ENCODE measurements at regions not wholly inside any gene's neighbourhood (a gene's known extent, or its start where the extent isn't known, plus 50 kb on each side); places are given as distances from the start of the nearest gene placed in this dataset.

GRCh38 chr2:5519286-5519685 is 172.9 kb upstream of the SOX11 start:
- no peak for DNase-seq

- DNase-seq, result no peak
These were observed 171.7 kb upstream of the SOX11 start for GRCh38 chr2:5520463-5520972.

DNA sequence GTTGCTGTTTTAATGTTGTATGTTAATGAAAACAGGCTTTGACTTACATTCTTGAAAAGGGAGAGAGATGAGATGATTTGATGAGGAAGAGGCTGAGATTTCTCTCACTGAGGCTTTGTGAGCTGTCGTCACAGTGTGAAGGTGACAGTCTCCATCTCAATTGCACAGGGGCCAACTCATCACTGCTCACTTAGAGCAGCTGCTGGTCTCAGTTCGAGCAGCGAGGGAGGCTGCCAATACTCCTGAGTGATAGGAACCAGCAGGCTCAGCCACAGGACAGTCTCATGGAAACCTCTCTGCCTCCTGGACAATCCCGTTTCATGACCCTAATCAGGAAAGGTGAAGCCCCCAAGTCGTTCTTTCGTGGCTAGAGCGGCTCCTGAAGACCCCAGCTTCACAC is 170.7 kb upstream of the SOX11 start:
- DNase-seq, result no peak

- DNase-seq, result no peak
These were observed 167.6 kb upstream of the SOX11 start for GRCh38 chr2:5524551-5524950.

DNA sequence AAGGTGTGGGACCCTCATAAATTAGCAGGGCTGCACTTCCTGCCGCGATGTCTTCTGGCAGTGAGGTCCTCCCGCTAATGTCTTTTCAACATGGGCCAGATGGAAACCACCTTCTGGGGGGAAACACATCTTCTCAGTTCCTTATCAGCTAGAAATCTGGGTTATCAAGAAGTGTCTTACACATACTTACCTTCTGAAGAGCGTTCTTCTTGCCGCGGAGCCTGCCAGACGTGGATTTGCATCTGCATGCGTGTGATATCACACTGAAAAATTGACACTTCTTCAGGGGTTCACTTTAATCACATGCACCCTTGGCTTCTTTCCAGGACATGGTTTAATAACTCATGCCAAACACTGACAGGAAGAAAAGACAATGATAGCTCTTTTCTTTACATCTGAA is 163.5 kb upstream of the SOX11 start:
- no peak for DNase-seq

- no peak for DNase-seq
These were observed 162.0 kb upstream of the SOX11 start for GRCh38 chr2:5530011-5530696.

GRCh38 chr2:5535301-5535700 is 156.9 kb upstream of the SOX11 start:
- no peak for DNase-seq

GRCh38 chr2:5537180-5537688 is 154.9 kb upstream of the SOX11 start:
- DNase-seq, result no peak

DNA sequence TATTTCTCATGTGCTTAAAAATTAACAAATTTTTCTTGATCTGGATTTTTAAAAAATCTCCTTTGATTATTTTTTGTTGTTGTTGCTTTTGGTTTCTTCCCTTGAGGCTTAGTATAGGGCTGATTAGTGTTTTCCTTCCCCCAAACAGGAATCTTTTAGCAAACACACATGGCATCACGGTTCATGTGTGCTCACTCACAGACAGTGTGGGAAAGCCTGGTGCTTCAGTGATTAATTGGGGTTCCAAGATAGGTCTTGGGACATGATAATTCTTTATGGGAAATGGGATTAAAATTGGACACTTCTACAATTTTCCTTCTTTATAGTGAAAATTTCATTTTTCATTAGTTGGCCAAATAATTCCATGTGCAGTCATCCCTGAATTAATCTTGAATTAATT is 153.9 kb upstream of the SOX11 start:
- DNase-seq, result no peak

DNA sequence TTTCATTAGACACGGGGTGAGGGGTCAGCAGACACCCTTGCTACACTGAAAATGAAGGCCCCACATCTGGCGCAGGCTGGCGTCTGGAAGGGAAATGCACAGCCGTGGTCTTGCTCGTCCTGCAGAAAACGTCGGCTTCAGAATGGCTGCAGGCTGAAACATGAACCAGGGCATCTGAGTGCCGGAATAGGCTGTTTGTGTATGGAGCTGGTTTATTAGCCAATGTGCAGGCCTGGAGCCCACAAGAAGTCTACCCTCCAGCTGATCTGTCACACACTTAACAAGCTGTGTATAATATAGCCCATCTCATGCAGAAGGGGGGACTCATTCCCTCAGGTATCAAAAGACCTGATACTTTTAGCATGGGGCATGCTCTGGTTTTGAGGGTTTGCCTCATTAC is 153.4 kb upstream of the SOX11 start:
- DNase-seq, result no peak

DNA sequence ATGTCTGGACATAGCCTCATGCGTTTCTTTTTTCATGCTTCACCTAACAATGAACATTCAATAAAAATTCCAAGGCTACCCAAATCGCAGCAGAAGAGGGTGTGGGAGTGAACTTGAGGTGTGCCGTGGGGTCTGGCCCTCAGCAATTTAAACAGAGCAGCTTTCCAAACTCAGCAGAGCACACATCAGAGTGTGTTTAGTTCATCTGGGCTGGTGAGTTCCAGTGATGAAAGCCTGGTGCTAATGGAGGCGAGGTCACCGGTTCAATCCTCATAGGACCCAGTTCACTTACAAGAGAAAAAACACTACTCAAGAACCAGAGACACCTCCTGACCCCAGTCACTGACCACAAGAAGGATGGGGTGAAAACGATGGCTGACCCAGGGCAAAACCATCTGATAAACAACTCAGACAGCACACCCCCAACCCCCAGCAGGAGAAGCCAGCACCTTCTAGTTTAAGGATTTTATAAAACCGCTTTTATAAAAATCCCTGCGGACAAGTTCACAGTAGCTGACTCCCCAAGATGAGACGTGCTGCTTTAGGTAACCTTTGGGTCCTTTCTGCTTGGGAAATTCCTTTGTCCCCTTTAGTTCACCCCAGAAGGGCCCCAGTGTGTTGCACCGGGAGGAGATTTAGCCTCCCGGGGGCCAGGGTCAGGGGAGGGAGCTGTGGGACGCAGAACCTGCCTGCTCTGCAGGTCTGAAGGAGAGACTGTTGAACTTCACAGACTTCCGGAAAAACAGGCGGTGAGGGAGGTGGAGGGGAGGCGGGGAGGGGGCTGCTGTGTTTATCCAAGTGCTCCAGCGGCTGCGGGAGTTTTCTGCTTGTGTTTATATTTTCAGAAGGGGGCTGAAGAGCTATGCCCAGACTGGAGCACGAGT is 152.7 kb upstream of the SOX11 start:
- no peak for DNase-seq

DNA sequence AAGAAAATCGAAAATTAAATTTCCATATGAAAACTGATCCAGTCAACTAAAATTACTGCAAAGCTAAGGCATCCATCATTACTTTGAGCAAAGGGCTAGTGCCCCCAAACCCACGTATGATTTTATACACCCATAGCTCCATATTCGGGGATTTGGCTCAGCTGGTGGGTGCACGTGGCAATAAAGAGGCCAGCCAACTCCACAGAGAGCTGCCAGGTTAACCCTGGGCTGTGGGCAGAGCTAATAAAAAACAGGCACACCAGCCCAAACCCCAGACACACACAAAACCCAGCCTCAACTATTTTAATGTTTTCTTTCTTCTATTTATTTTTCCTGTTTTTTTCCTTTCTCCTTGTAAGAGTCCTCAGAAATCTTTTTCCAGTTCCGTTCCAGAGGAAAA is 151.3 kb upstream of the SOX11 start:
- DNase-seq, result no peak

- no peak for DNase-seq
These were observed 147.9 kb upstream of the SOX11 start for GRCh38 chr2:5544205-5544786.

- DNase-seq, result no peak
These were observed 146.0 kb upstream of the SOX11 start for GRCh38 chr2:5546181-5546580.

- no peak for DNase-seq
These were observed 143.0 kb upstream of the SOX11 start for GRCh38 chr2:5548991-5549715.

- no peak for DNase-seq
These were observed 142.4 kb upstream of the SOX11 start for GRCh38 chr2:5549771-5550170.

DNA sequence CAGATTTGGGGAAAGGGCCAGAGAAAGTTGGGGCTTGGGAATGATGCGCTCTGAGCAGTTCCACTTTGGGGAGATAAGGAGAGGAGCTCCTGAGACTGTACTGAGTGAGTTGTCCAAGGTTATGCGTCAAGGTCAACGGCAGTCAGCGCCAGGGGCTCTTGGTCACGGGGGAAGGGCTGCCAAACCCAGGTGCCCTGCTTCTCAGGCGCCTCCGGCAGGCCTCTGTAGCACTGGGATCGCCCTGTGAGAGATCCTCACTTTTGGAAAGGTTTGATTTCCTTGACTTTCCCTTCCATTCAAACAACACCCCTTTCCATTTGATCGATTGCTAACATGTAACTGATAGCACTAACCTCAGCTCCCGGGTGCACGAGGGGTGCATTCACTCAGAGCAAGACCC is 136.5 kb upstream of the SOX11 start:
- no peak for DNase-seq

- DNase-seq, result no peak
These were observed 131.2 kb upstream of the SOX11 start for GRCh38 chr2:5561006-5561405.

GRCh38 chr2:5562426-5562825 is 129.8 kb upstream of the SOX11 start:
- no peak for DNase-seq

- no peak for DNase-seq
These were observed 129.3 kb upstream of the SOX11 start for GRCh38 chr2:5562865-5563264.

GRCh38 chr2:5563411-5563810 is 128.8 kb upstream of the SOX11 start:
- DNase-seq, result no peak

DNA sequence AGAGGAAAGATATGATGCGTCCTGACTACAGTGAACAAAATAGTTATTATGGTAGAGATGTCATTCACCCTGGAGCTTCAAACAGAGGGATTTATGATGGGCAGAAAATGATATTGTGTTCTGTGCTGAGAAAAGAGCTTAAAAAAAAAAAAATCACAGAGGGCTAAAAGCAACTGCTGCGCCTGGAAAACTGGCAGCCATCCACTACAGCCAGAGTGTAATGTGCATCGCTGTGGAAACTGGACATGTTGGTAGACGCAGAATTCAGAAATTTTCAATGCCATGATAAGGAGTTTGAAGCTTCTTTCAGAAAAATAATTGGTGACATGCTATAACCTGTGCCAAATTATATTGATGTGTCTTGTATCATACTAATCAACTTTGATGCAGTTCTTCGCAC is 122.9 kb upstream of the SOX11 start:
- DNase-seq, result no peak

DNA sequence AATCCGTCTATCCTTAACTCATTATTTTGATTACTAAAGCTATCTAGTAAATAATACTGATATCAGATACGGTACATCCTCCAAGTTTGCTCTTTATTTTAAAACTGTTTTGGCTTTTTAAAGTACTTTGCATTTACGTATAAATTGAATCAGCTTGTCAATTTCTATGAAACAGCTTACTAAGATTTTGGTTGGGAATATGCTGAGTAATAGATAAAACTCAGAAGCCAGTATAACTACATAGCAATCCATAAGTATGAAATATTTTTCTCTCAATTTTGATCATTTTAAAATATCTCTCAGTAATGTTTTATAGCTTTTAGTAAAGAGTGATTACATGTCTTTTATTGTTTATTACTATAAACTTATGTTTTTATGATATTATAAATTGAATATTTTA is 116.2 kb upstream of the SOX11 start:
- DNase-seq, result no peak
